ENCODE measurements at regions not wholly inside any gene's neighbourhood (a gene's known extent, or its start where the extent isn't known, plus 50 kb on each side); places are given as distances from the start of the nearest gene placed in this dataset.

DNA sequence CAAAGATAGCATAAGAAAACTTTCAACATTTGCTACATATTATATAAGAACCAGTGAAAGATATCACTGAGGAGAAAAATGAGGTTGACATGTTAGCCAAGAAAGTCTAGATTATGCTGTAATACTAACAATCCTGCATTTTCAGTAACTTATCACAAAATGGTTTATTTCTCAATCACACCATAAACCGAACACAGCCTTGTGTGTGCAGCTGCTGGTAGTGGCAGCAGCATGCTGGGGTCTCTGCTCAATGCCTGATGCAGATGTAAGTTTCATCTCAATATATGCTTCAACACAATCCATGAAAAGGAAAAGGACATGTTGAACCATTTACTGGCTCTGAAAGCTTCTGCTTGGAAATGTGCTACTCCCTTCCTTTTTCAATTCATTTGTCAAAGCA is 376.3 kb downstream of the GPD2 start:
- DNase-seq (ENCODE audit: low read depth, low spot score) = no peak
- no peaks in the 10 kb centered on the region for H3K36me3 ChIP-seq (ENCODE audit: insufficient read depth, low read length)
- no peaks in the 10 kb centered on the region for H3K9me3 ChIP-seq (ENCODE audit: low read depth, low read length)
- TF ChIP-seq FOXP2 (optimal IDR thresholded peaks at IDR 0.05; ENCODE audit: control extremely low read depth, extremely low read length, insufficient read depth) = no peak
- no peak for TF ChIP-seq POLR2AphosphoS5 (IDR thresholded peaks at IDR 0.05; ENCODE audit: borderline replicate concordance, low read depth, low read length)
- no peak for TF ChIP-seq EZH2 (IDR thresholded peaks at IDR 0.05)
- no peak overlapping the region for H3K4me3 ChIP-seq
- no peak overlapping the region for H3K9ac ChIP-seq (ENCODE audit: insufficient read length)
- no peak overlapping the region for H3K27ac ChIP-seq

DNA sequence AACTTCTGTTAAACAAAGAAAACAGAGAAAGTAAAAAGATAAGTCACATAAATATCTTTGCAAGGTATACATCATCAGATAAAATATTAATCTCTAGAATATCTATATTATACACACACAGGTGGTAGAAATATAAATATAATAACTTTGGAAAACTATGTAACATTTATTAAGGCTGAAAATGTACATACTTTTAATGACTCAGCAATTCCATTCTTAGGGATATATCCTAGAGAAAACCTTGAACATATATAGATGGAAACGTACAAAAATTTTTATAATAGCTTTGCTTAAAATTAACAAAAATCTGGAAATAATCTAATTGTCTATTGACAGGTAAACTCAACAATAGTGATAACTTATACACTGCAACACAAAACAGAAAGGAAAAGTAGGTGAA is 381.3 kb downstream of the GPD2 start:
- Histone ChIP-seq H3K9ac (ENCODE audit: insufficient read length) (no peak overlapping the region), H3K9me3 (ENCODE audit: low read depth, low read length) (no peaks in the 10 kb centered on the region), H3K36me3 (ENCODE audit: insufficient read depth, low read length) (no peaks in the 10 kb centered on the region), H3K27ac (no peak overlapping the region), H3K4me3 (no peak overlapping the region)
- TF ChIP-seq EZH2 (IDR thresholded peaks at IDR 0.05) (no peak), POLR2AphosphoS5 (IDR thresholded peaks at IDR 0.05; ENCODE audit: borderline replicate concordance, low read depth, low read length) (no peak), FOXP2 (optimal IDR thresholded peaks at IDR 0.05; ENCODE audit: control extremely low read depth, extremely low read length, insufficient read depth) (no peak)
- no peak for DNase-seq (ENCODE audit: low read depth, low spot score)

DNA sequence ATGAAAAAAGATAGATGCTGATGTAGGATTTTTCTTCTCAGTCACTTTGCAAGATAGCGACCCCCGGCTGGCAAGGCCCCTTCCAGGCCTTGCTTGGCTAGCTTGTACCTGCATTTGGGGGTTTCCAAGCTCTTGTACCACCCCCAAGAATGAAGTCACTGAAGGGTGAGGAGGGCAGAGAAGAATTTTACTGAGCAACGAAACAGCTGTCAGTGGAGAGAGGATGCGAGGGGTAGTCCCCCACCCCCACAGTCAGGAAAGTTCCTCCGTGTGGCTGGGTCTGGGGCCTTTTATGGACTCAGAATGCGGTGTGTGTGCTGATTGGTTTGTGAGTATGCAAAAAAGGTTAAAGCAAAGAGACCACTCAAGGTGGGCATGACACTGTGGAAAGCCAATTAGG is 382.0 kb downstream of the GPD2 start:
- no peak overlapping the region for H3K9ac ChIP-seq (ENCODE audit: insufficient read length)

DNA sequence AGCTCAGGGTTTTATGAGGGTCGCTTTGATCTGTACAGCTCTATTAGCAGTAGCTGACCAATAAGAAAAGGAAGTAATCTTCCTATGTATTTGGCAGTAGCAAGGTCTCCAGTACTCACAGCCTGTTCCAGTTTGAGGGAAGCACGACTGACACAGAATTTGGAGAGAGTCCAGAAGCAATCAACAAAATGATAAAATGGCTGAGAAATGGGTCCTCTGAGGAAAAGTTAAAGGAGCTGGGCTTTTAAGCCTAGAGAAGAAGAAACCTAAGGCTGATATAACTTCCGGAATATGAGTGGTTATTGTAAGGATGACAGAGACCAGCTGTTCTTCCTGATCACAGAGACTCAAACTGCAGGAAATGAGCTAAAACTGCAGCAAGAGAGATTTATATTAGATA is 382.8 kb downstream of the GPD2 start:
- H3K36me3 ChIP-seq (ENCODE audit: insufficient read depth, low read length) = no peaks in the 10 kb centered on the region
- H3K9ac ChIP-seq (ENCODE audit: insufficient read length) = no peak overlapping the region
- TF ChIP-seq POLR2AphosphoS5 (IDR thresholded peaks at IDR 0.05; ENCODE audit: borderline replicate concordance, low read depth, low read length) (peak; percentile 74; the same call in 1 of the 2 replicates), FOXP2 (optimal IDR thresholded peaks at IDR 0.05; ENCODE audit: control extremely low read depth, extremely low read length, insufficient read depth) (no peak)
- peak overlapping the region; percentile 19 for H3K4me3 ChIP-seq
- H3K9me3 ChIP-seq (ENCODE audit: low read depth, low read length) = no peaks in the 10 kb centered on the region
- peak; percentile 67 for DNase-seq (ENCODE audit: low read depth, low spot score)
- no peak overlapping the region for H3K27ac ChIP-seq

More for the DNA sequence above, 382.0 kb downstream of the GPD2 start:
- TF ChIP-seq POLR2AphosphoS5 (IDR thresholded peaks at IDR 0.05; ENCODE audit: borderline replicate concordance, low read depth, low read length) (no peak), EZH2 (IDR thresholded peaks at IDR 0.05) (no peak)
- Histone ChIP-seq H3K4me3 (no peak overlapping the region), H3K27ac (no peak overlapping the region), H3K36me3 (ENCODE audit: insufficient read depth, low read length) (no peaks in the 10 kb centered on the region), H3K9me3 (ENCODE audit: low read depth, low read length) (no peaks in the 10 kb centered on the region)
- DNase-seq (ENCODE audit: low read depth, low spot score) = no peak

DNA sequence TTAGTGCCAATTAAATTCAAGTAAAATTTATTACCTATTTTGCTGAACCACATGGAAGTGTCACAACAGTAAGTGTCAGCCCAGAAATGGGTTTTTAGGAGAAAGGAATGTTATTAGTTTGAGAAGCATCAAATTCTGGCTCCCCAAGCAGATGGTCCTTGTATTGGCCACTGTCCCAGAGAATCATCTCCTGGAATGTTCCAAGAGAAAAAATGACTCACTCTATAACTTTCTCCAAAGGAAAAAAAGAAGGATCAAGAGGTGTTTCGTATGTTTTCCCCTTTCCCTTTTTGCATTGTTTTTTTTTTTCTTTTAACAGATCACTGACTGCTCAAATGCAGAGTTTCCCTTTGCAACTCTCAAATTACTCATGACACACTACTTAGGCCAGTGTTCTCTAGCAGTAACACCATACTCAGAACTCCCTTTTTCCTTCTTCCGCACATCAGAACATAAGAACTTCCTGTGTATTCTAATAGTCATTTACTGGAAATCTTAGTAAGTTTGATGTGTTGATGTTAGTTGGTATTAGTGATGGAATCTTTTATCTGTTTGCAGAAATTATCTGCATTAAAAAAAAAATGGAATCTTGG is 390.3 kb downstream of the GPD2 start:
- no peak for TF ChIP-seq FOXP2 (optimal IDR thresholded peaks at IDR 0.05; ENCODE audit: control extremely low read depth, extremely low read length, insufficient read depth)
- no peak for TF ChIP-seq POLR2AphosphoS5 (IDR thresholded peaks at IDR 0.05; ENCODE audit: borderline replicate concordance, low read depth, low read length)
- no peak for TF ChIP-seq EZH2 (IDR thresholded peaks at IDR 0.05)
- Histone ChIP-seq H3K27ac (no peak overlapping the region), H3K9me3 (ENCODE audit: low read depth, low read length) (no peaks in the 10 kb centered on the region), H3K9ac (ENCODE audit: insufficient read length) (no peak overlapping the region), H3K36me3 (ENCODE audit: insufficient read depth, low read length) (no peaks in the 10 kb centered on the region), H3K4me3 (no peak overlapping the region)
- no peak for DNase-seq (ENCODE audit: low read depth, low spot score)

DNA sequence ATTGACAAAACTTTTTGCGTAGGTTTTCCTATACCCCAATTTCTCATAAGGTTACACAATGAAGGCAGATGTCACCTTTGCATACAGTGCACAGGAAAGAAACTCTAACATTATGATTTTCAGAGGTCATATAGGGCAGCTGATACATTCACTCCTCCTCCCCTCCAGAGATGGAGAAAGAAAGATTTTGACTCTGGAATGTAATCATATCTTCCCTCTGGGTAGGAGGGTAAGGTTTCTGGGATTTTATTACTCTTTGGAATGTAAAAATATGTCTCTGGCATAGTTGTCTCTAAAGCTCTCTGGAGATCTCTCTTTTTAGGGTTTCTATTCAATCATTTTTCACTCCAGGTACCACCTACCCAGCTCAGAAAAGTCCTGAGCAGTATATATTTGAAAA is 398.3 kb downstream of the GPD2 start:
- no peak for DNase-seq (ENCODE audit: low read depth, low spot score)
- Histone ChIP-seq H3K4me3 (no peak overlapping the region), H3K27ac (no peak overlapping the region), H3K36me3 (ENCODE audit: insufficient read depth, low read length) (no peaks in the 10 kb centered on the region), H3K9ac (ENCODE audit: insufficient read length) (no peak overlapping the region), H3K9me3 (ENCODE audit: low read depth, low read length) (no peaks in the 10 kb centered on the region)
- TF ChIP-seq FOXP2 (optimal IDR thresholded peaks at IDR 0.05; ENCODE audit: control extremely low read depth, extremely low read length, insufficient read depth) = no peak
- no peak for TF ChIP-seq POLR2AphosphoS5 (IDR thresholded peaks at IDR 0.05; ENCODE audit: borderline replicate concordance, low read depth, low read length)
- TF ChIP-seq EZH2 (IDR thresholded peaks at IDR 0.05) = no peak

DNA sequence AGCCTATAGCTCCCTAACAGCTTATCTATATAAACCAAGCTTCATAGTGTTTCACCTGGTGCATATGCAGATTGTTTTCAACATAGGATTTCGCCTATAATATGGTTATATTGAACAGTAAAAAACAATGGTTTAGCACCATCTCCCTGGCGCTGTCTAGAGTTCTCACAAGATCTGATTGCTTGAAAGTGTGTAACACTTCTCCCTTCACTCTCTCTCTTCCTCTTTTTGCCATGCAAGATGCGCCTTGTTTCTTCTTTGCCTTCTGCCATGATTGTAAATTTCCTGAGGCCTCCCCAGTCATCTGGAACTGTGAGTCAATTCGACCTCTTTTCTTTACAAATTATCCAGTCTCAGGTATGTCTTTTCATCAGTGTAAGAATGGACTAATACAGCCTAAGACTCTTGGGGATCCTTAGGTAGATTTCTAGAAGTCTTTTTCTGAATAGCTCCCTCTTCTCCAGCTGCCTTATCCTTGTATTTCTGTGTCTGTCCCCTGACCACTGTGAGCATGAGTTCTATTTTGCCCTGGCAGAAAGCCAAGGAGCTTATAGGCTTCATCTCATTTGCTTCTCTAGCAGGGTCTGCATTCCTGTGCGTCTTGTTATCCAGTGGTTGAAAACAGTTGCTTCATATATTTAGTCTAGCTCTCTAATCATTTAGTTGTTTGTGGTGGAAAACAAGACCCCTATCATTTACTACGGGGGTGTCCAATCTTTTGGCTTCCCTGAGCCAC is 401.6 kb downstream of the GPD2 start:
- no peaks in the 10 kb centered on the region for H3K36me3 ChIP-seq (ENCODE audit: insufficient read depth, low read length)

DNA sequence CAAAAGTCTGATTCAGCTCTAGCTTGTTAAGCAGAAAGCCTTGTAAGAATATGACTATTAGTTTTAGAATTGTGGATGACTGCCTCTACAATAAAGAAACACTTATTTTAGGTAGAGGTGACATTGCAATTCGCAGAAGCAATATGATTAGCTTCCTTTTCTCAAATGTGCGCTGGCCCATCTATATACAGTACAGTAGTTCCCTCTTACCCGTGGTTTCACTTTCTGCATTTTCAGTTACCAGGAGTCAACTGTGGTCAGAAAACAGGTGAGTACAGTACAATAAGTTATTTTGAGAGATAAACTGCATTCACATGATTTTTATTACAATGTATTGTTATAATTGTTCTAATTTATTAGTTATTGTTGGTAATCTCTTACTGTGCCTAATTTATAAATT is 405.1 kb downstream of the GPD2 start:
- Histone ChIP-seq H3K4me3 (no peak overlapping the region), H3K9ac (ENCODE audit: insufficient read length) (no peak overlapping the region), H3K9me3 (ENCODE audit: low read depth, low read length) (no peaks in the 10 kb centered on the region), H3K36me3 (ENCODE audit: insufficient read depth, low read length) (no peaks in the 10 kb centered on the region), H3K27ac (no peak overlapping the region)
- TF ChIP-seq POLR2AphosphoS5 (IDR thresholded peaks at IDR 0.05; ENCODE audit: borderline replicate concordance, low read depth, low read length) (no peak), EZH2 (IDR thresholded peaks at IDR 0.05) (no peak), FOXP2 (optimal IDR thresholded peaks at IDR 0.05; ENCODE audit: control extremely low read depth, extremely low read length, insufficient read depth) (no peak)
- no peak for DNase-seq (ENCODE audit: low read depth, low spot score)

More for the DNA sequence above, 401.6 kb downstream of the GPD2 start:
- Histone ChIP-seq H3K9me3 (ENCODE audit: low read depth, low read length) (no peaks in the 10 kb centered on the region), H3K9ac (ENCODE audit: insufficient read length) (no peak overlapping the region), H3K27ac (no peak overlapping the region), H3K4me3 (no peak overlapping the region)
- no peak for DNase-seq (ENCODE audit: low read depth, low spot score)
- no peak for TF ChIP-seq POLR2AphosphoS5 (IDR thresholded peaks at IDR 0.05; ENCODE audit: borderline replicate concordance, low read depth, low read length)
- TF ChIP-seq EZH2 (IDR thresholded peaks at IDR 0.05) = no peak
- TF ChIP-seq FOXP2 (optimal IDR thresholded peaks at IDR 0.05; ENCODE audit: control extremely low read depth, extremely low read length, insufficient read depth) = no peak

Data from SK-N-MC (cell line).